Left kidney (tissue), 1 donor: ENCODE measurements at regions not wholly inside any gene's neighbourhood (a gene's known extent, or its start where the extent isn't known, plus 50 kb on each side); places are given as distances from the start of the nearest gene placed in this dataset.

Source experiments
- DNase-seq: peaks from one replicate; pipeline ENCODE4 v3.0.0-alpha.2; 2013

DNA sequence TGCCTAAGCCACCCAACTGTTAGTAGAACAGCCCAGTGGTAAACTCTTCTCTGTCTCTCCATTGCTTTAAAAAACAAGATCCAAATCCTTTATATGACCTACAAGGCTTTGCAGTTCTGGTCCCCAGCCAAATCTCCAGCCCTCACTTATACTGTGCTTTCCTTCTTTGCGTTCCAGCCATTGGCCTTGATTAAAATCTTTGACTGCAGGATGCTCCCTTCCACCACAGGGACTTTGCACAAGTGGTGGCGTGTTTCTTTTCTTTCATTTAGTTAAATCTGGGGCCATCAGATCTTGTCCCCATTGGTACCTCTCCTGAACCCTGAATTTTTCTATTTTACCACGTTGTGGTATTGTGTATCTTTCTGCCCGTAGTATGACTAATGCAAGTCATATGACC is 183.7 kb downstream of the VRK1 start:
- DNase-seq = no peak

DNA sequence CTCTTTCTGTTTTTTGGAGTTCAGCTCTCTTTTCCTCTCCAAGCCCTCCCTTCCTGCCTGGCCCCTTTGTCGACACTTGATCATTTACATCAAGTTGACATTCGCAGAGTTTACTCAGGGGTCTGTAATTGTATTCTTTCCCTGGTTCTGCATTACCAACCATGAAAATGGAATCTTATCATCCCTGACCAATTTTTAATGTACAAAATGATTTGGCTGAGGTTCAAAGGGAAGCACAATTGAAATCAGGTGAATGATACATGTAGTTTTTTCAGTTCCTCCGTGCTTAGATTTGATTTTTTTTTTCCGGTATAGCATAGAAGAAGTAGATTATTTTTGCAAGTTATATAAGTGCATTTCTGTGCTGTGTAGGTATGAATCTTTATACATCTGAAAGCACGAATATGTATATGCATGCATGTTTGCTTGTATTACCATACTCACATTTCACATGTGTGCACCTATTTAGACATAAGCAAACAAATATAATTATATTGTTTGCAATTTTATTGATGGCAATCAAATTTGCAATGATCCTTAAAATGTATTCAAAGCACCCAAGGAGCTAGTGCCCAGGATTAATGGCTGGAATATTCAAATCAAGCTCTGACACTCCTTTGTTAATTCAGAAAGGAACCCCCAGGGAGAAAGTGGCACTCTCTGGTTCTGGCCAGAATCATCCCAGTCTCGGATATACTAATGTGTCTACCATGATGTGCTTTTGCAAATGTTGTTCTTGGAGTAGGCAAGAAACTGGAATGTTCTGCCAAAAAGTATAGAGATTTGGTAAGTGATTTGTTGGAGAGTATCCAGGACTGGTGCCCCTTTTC is 189.3 kb downstream of the VRK1 start:
- no peak for DNase-seq

DNA sequence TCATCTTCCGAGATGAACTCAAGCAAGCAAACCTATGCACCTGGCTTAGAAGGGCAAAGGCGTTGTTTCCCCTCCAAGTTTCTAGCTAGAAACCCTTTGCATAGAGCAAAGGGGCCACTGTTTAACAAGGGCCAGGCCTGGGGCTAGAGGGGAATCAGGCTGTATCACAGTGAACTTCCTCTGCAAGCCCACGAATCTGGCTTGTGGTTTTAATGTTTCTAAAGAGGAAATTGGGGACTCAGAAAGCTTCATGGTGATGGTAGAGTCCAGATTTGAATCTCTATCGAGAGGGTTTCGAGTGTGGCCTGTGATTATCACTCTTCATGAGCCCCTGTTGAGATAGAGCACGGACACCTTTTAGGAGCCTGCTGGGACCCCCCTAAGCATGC is 189.9 kb downstream of the VRK1 start:
- DNase-seq = no peak

DNA sequence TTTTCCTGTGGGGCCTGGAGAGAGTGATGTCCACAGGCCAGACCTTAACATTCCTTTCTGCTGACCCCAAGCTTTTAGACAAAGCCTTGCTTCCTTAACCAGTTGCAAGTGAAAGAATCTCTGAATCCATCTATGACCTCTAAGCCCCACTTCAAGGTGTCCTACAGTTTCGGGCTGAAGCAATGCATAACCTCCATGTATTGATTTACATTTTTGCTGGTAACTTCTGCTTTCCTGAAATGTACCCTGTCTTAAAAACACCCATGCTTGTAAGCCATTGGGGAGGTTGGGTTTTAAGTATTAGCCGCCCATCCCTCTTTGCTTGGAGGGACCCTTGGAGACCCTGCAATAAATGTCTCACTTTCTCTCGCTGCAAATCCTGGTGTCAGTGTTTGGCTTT is 190.6 kb downstream of the VRK1 start:
- no peak for DNase-seq

DNA sequence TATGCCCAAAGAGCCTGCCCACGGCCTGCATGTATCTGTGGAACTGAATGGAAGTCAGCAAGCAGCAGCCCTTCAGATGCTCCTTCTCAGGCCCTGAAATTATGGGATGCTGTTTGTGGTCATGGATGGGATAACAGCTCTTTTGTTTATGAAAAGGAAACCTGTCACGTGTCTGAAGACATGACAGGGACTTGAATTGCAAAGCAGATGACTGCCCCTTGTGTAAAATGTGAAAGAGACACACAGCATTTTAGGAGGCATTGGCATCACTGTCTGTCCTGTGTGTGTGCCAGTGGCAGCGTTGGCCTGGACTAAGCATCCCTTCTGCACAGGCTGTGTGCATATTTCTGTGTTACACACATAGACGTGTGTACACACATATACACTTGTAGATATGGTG is 192.1 kb downstream of the VRK1 start:
- no peak for DNase-seq

DNA sequence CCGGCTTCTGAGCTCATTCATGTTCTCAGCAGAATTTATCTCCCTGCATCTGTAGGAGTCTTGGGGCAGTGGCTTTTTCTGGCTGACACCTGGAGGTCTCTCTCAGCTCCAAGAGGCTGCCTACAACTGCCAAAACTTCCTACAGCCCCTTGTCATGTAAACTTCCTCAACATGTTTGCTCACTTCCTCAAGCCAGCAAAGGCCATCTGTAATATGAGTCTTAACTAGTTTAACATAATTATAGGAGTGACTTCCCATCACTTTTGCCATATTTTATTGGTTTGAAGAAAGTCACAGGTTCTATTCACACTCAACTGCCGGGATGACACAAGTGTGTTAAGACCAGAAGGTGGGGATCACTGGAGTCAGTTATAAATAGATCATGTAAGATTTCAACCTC is 194.0 kb downstream of the VRK1 start:
- DNase-seq = no peak

DNA sequence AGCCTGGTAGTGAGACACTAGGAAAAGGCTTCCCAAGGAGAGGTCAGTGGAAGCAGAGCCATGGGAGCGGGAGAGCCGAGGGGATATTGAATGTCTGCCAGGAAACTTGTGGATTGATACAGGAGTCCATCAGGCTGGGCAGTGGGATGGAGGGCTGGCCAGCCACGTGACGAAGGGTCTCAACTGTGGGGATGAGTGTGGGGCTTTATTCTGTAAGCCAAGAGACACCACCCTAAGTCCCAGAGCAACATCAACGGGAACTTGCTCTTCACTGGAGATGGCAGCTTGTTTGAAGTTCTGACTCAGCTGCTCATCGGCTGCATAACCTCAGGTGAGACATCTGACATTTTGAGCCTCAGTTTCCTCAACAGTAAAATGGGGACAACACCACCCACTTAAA is 197.8 kb downstream of the VRK1 start:
- no peak for DNase-seq

DNA sequence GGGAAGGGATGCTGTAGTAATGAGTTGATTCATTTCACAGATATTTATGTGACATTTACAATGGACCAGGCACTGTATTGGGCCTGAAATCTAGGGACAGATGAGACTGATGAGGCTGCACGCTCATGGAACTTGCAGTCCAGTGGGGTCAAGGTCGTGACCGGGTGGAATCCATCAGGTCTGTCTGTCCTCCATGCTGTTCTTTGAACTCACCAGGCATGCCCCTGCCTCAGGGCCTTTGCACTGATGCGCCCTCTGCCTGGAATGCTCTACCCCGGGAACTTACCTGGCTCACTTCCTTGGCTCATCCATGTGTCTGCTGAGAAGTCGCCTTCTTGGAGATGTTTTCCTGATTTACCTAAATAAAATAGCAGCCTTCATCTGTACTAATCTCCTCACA is 200.1 kb downstream of the VRK1 start:
- DNase-seq = no peak

DNA sequence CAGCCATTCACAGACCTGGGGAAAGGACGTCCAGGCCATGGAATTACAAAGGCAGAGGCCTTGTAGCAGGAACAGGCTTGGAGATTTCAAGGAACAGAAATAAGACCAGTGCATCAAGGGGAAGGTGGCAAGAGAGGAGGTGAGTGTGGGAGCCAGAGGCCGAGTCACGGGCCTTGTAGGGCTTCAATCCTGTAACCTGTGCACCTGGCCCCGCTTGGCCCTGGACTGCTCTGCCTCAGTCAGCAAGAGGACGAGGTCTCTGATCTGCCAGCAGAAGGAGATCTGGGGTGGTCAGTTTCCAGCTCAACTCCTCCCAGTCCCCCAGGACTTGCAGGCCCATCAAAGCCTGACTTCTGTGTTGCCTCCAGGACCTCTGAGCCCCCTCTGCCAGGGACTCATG is 200.8 kb downstream of the VRK1 start:
- DNase-seq = no peak

DNA sequence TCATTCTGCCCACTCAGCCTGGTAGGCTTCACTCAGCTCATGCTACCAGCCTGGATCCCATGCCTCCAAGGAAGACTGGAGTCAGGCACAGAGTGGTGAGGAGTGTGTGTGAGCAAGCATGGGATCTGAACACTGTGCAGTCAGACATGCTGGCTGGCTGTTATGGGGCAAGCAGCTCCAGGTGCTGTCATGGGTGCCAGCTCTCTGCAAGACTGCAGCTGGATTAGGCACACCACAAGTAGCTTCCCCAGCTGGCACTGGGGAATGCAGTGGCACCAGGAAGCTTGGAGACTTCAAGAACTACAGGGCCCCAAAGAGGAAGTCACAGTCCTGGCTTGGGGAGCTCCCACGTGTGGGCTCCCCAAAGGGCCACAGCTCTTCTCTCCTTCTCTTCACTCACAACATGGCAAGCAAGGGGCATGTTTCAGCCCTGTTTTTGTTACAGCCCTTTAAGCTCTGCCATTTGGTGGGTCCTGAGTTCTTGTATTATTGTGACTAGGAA is 202.5 kb downstream of the VRK1 start:
- DNase-seq = no peak

DNA sequence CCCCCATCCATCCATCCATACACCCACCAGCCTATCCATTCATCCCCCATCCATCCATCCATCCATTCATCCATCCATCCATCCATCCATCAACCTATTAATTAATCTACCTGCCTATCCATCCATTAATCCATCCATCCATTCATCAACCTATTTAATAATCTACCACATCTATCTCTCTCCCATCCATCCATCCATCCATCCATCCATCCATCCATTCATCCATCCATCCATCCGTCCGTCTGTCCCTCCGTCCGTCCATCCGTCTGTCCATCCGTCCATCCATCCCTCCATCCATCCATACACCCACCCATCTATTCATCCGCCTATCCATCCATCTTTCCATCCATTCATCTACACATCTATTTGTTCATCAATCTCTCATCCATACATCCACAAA is 205.3 kb downstream of the VRK1 start:
- no peak for DNase-seq

DNA sequence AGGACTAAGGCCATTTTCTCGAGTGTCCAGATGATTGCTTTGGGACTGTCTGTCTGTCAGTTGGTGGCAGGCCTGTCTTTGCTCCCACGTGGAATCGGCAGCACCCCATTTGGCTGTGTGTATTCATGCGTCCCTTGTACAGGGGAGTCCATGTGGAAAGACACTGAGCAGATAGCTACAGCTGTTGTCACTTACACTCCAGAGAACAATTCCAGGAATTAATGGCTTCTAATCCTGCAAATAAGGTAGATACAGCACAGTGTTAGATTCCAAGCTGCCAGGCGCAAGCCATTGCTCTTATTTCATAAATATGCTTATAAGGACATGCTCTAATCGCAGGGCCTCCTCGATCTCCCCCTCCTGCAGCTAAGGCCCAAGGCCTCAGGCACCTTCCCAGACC is 208.8 kb downstream of the VRK1 start:
- DNase-seq = no peak

DNA sequence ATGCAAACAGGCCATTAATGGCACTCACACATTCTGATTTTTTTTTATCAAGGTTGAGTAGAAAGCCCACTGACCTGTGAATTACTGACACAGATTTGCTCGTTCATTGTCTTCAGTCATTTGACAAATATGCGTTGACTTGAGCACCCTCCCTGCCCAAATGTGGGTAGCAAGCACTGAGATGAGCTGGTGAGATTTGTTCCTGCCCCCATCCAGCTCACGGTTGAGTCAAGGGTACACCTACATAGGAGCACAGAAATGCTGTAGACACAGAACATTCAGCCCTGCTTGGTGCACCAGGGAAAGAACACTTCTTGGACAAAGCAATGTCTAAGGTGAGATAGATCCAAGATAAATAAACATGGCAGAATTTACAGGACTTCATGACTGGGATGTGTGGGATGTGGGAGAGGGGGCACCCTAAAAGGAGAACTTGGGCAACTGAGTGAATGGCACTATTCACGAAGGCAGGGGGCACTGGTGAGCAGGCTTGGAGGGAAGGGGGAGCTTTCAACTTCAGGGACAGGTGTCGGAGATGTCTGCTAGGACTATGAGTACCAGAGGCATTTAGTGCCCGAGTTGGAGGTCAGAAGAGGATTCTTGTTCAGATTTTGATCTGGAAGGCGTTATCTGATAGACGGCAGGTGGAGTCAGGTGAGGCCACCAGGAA is 213.4 kb downstream of the VRK1 start:
- DNase-seq = no peak

DNA sequence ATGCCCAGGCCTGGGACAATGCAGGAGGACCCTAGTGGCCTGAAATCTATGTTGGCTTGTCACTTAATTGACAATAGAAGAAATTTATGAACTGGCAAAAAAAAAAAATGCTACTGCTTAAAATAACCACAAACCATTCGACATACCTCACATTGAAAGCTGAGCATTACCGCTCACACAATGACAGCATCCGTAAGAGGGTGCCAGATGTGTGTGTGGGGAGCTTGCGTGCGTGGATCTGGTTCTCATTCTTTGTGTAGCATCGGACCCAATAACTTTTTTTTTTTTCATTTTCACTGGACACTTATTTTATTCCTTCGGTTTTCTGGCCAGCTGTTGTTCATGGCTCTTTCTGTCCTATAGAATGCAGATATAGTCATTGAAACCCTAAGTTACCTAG is 216.7 kb downstream of the VRK1 start:
- DNase-seq = no peak

DNA sequence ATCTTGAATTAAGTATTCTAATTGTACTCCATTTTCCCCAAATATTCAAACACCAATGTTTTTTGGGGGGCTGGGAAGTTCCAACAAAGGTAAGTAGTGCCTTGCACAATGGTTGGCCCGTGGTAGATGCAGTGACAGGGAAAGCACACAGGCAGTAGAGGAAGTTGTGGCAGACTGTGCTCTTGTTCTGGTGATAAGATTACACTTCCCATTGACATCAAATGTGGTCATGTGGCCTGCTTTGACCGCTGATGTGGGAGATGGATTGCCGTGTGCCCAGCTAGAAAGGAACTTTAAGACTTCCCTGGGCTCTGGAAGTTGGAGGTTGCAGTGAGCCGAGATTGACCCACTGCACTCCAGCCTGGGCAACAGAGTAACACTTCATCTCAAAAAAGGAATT is 223.8 kb downstream of the VRK1 start:
- DNase-seq = no peak

DNA sequence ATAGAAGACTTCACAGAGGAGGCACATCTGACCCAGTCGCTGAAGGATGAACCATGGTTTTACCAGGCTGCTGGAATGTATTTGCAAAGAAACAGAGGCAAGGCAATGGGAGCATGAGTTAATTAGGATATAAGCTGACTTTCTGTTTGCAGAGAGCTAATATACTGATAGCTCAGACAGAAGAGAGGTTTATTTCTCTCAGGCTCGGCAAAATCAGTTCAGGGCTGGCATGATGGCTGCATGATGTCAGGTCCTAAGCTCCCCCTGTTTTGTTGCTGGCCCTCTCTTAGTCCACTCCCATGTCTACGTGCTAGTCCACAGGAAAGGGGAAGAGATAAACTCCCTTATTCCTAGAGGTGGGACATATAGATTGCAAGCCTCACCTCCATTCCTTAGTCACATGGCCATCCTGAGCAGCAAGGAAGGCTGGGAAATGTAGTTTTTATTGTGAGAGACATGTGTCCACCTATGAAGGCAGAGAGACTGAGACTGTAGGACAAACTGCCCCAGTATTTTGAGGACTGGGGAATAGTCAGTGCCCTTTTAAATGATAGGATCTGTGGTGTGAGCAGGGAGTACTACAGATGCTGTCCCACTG is 224.5 kb downstream of the VRK1 start:
- DNase-seq = no peak

DNA sequence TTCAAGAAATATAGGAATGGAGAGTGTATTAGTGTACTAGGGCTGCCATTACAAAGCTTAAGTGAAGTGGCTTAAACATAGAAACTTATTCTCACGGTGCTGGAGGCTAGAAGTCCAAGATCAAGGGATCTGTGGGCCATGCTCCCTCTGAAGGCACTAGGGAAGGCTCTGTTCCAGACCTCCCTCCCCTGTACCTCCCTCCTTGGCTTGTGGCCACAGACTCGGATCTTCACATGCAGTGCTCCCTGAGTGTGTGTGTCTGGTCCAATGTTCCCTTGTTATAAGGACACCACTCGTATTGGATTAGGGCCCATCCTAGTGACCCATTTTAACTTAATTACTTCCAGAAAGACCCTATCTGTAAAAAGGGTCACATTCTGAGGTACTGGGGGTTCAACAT is 225.6 kb downstream of the VRK1 start:
- DNase-seq = no peak

DNA sequence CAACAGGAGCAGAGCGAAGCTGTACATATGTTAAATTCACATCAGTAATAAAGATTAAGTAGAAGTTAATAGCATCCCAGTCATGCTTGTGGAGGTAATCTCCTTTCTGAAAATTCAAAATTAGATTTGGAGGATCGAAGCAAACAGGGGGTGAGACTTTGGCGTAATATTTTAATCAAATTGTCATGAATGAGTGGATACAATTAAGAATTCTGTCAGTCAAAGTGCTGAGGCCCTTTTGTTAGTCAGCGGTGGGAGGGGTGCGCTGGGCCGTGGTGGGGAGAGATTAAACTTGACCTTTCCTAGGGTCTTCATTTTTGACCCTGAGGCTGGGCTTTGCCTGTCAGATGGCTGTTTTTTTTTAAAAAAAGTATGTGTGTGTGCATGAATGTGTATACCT is 226.7 kb downstream of the VRK1 start:
- DNase-seq = no peak

DNA sequence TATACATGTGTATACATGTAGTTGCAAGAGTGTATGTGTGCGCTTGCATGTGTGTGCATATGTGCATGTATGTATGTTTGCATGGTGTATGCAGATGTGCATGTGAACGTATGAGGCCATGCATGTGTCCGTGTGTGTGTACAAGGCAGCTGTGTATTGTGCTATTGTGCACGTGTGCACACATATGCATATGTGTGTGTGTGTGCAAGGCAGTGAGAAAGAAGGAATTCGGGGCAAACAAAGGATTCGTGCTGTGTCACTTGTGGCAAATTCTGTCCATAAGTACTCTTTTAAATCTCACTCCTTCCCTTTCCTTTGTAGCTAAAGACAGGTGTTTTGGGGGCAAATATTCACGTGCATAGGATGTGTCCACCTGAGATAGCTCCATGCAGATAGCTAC is 227.1 kb downstream of the VRK1 start:
- DNase-seq = no peak

DNA sequence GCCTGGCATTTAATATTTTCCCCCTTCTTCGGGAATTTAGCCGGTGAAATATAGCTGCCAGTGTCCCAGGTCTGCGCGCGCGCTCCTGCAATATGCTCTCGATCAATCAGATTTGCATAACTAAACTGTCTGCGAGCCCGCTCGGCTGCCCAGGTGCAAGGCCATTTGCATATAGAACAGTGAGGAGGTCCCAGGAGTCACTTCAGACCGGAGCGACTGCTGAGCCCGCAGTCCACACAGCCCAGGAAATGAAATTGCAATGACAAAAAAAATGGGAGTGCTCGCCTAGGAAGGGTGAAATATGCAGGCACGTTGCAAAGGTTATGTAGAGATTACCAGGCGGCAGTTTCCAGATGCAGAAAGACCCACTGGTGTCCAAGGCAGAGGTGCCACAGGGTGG is 228.5 kb downstream of the VRK1 start:
- DNase-seq = no peak

DNA sequence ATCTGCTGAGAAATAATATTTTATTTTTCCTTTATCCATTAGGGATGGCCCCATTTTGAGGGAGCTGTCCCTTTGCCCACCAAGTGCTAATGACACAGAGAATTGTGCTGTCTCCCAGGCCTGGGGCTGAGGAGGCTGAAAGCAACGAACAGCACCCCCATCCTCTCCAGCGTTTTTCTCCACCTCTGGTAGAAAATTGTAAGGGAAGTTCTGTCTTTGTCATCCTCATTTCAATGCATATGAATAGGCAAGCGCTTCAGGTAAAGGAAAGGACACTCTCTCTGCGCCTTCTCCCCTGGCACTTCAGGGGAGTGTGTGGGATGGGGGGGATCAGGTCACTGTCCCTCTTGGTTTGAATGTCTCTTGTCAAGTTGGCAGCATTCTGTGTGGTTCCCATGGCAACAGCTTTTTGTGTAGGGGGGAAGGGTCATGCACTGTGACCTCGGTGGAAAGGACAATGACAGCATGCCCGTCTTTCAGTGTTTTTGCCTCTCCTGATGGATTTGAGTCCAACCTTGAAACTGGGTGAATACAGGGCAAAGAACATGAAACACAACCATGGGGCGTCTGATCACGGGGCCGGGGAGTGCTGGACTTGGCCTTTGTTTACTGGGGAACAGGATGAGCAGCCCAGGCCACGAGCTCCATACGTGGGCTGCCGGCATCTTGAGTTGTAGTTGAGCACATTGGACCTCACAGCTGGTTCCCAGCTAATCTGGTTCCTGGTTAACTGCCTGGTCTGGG is 230.2 kb downstream of the VRK1 start:
- no peak for DNase-seq

DNA sequence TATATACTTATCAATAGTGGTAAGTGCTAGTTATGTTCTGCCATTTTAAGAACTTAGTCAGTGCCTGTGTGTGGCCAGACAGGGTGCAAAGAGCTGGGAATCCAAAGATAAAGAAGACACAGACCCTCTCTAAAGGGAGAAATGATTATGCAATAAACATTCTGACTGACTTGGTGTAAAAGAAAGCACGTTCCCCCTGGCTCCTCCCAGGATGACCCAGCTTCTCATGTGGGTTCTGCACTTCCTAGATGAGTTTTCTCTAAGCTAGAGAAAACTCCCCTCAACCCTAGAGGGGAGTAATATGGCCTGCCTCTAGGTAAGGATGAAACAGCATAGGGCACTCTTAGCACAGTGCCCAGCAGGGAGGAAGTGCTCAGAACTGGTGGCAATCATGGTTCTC is 231.2 kb downstream of the VRK1 start:
- no peak for DNase-seq

DNA sequence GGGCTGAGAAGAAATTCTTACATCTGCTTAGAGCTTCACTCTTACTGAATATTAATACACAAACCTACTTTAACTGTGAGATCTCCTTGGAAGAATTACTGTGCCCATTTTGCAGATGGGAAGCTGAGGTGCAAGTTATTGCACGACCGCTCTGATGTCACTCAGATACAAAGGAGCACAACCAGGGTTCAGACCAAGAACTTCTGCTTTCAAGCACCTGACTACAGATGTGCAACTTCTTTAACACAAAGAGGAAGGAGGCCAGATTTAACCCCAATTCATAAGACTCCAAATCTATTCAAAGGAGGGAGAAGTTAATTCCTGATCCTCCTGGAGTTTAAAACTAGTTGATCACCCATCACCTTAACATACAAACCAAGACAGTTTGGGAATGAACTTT is 232.6 kb downstream of the VRK1 start:
- no peak for DNase-seq
